Panc1 (cell line): ENCODE measurements at regions not wholly inside any gene's neighbourhood (a gene's known extent, or its start where the extent isn't known, plus 50 kb on each side); places are given as distances from the start of the nearest gene placed in this dataset.

Source experiments
- ATAC-seq: fragments of 200-7000 bp; cut with Tn5 transposase; 2 replicates; pipeline ENCODE4 v1.9.1; 2020; ENCODE audit warnings: mild to moderate bottlenecking, moderate library complexity
- BruUV-seq: library from RNA; stranded (reverse); fragments of 400-500 nt; replicated peaks from 2 replicates; lab custom pipeline; 2021; lab: Mats Ljungman, UMichigan
- CTCF ChIA-PET: fragments of 300-600 bp; sonication (Branson Sonifier 250); formaldehyde crosslinking; loops from one replicate; lab custom pipeline; 2022; ENCODE audit warnings: antibody characterized with exemption; lab: Charles Lee
- POLR2A ChIA-PET: fragments of 300-600 bp; sonication (Branson Sonifier 250); formaldehyde crosslinking; loops from one replicate; lab custom pipeline; 2022; ENCODE audit warnings: antibody characterized with exemption; lab: Charles Lee
- DNase-seq: peaks from one replicate; pipeline ENCODE4 v3.0.0-alpha.2; 2010; ENCODE audit warnings: low read depth, low spot score
- H3K27ac ChIP-seq: 2 replicates; pipeline ENCODE4 v1.5.1; 2011; ENCODE audit warnings: mild to moderate bottlenecking, low read length, inconsistent platforms
- H3K27me3 ChIP-seq: fragments of 200-500 bp; sonication (Bioruptor generic); 2 replicates; pipeline ENCODE4 v1.6.0; 2014; ENCODE audit warnings: low read length, inconsistent platforms; ENCODE audit not compliant: control insufficient read depth, insufficient read depth
- H3K36me3 ChIP-seq: fragments of 200-500 bp; sonication (Bioruptor generic); 2 replicates; pipeline ENCODE4 v1.5.1; 2014; ENCODE audit warnings: inconsistent platforms, mild to moderate bottlenecking, low read length, moderate library complexity; ENCODE audit not compliant: control insufficient read depth, insufficient read depth
- H3K4me1 ChIP-seq: 2 replicates; pipeline ENCODE4 v1.5.1; 2011; ENCODE audit warnings: inconsistent platforms, mild to moderate bottlenecking, low read length, moderate library complexity; ENCODE audit not compliant: control insufficient read depth, insufficient read depth
- H3K4me3 ChIP-seq, 2 experiments: 2 replicates each; pipeline ENCODE4 v1.5.1; 2011 to 2012; ENCODE audit warnings: low read depth in 2 of 2, low read length in 2 of 2, mild to moderate bottlenecking in 2 of 2, inconsistent platforms in 1 of 2, moderate library complexity in 1 of 2
- H3K9me3 ChIP-seq: fragments of 200-500 bp; sonication (Bioruptor generic); 2 replicates; pipeline ENCODE4 v1.5.1; 2014; ENCODE audit warnings: low read depth, mild to moderate bottlenecking, inconsistent platforms, low read length, moderate library complexity; ENCODE audit not compliant: control insufficient read depth, insufficient read depth
- CTCF ChIP-seq: fragments of 450-650 bp; IDR thresholded peaks from 2 replicates; pipeline ENCODE4 v1.5.1; 2017; ENCODE audit warnings: mild to moderate bottlenecking
- POLR2AphosphoS5 ChIP-seq: IDR thresholded peaks from 2 replicates; pipeline ENCODE4 v1.6.1; 2012; ENCODE audit warnings: mild to moderate bottlenecking, low read depth, low read length, moderate library complexity
- REST ChIP-seq, 2 experiments: IDR thresholded peaks; 2 replicates each; pipeline ENCODE4 v1.6.1; 2011 to 2012; ENCODE audit warnings: low read depth in 2 of 2, control low read depth in 1 of 2, low read length in 1 of 2, mild to moderate bottlenecking in 1 of 2, moderate library complexity in 1 of 2; ENCODE audit not compliant: insufficient read depth in 1 of 2
- SIN3A ChIP-seq: IDR thresholded peaks from 2 replicates; pipeline ENCODE4 v1.6.1; 2012; ENCODE audit warnings: low read depth, mild to moderate bottlenecking, low read length, moderate library complexity, borderline replicate concordance; ENCODE audit not compliant: insufficient read depth
- TCF7L2 ChIP-seq: IDR thresholded peaks from 2 replicates; pipeline ENCODE4 v1.6.1; 2011; ENCODE audit warnings: mild to moderate bottlenecking, low read depth, low read length, inconsistent platforms
- in situ Hi-C: cut with HindIII; loops from 2 replicates; pipeline ENCODE4 v1.10.0; 2016; ENCODE audit warnings: low sequenced_read_pairs, low pct_unique_long_range_greater_than_20kb
- intact Hi-C: fragments of 100-400 bp; cut with micrococcal nuclease; formaldehyde crosslinking; loops from one replicate; pipeline ENCODE4 v1.10.0; 2022; ENCODE audit not compliant: unreplicated experiment

DNA sequence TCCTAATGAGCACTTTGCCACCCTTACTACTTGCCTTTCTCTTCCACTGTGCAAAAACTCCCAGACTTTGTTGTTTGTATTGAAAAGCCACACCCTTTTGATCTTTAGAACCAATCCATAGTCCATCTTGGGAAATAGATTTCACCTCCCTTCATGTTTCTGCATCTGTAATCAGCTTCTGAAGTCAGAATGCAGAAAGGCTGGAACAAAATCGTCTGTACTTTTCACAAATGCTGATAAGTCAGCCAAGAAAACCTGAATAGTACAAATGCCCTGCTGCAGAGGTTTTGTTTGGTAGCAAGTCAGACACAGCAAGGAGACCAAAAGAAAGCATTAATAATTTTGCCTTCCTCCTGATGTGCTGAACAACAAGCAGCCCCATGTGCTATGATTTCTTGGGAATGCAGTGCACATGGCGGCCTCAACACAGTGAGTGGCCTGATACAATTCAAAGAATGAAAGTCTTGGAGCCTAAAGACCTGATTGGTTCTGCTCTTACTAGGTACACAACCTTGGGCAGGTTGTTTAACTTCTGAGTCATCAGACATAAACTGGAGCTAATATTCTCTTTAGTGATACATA is 59.2 kb upstream of the STK32A start:
- TF ChIP-seq POLR2AphosphoS5 (no peak), SIN3A (no peak), REST (IDR thresholded peaks at IDR 0.05; ENCODE audit: insufficient read depth in 1 of 2, low read depth in 2 of 2, low read length in 1 of 2) (no peak), TCF7L2 (no peak), CTCF (no peak)
- BruUV-seq: no TSS peak
- no peaks in the 10 kb centered on the region for H3K4me1 ChIP-seq
- H3K36me3 ChIP-seq: no peaks in the 10 kb centered on the region
- ATAC-seq: no peak
- no peak overlapping the region for H3K4me3 ChIP-seq
- POLR2A ChIA-PET: no interaction called here
- CTCF ChIA-PET: no interaction called here
- intact Hi-C loops (no loop called here), in situ Hi-C loops (no loop called here)
- H3K27me3 ChIP-seq: no peaks in the 10 kb centered on the region; the same call in 1 of the 2 replicates
- H3K27ac ChIP-seq: no peak overlapping the region
- no peak for DNase-seq
- no peaks in the 10 kb centered on the region for H3K9me3 ChIP-seq

GRCh38 chr5:147176422-147176821 is 58.4 kb upstream of the STK32A start:
- H3K27ac ChIP-seq: no peak overlapping the region
- DNase-seq: no peak
- in situ Hi-C loops: no loop called here
- no peak for TF ChIP-seq SIN3A
- no peak for TF ChIP-seq CTCF
- no peak for TF ChIP-seq TCF7L2
- no peak for TF ChIP-seq POLR2AphosphoS5
- no peak for TF ChIP-seq REST (IDR thresholded peaks at IDR 0.05; ENCODE audit: insufficient read depth in 1 of 2, low read depth in 2 of 2, low read length in 1 of 2)
- BruUV-seq: no TSS peak
- H3K27me3 ChIP-seq: no peaks in the 10 kb centered on the region; the same call in 1 of the 2 replicates
- no peaks in the 10 kb centered on the region for H3K9me3 ChIP-seq
- no peaks in the 10 kb centered on the region for H3K36me3 ChIP-seq
- H3K4me3 ChIP-seq: no peak overlapping the region
- intact Hi-C loops: no loop called here
- ChIA-PET CTCF (no interaction called here), POLR2A (no interaction called here)
- no peaks in the 10 kb centered on the region for H3K4me1 ChIP-seq
- no peak for ATAC-seq
